ENCODE measurements at regions not wholly inside any gene's neighbourhood (a gene's known extent, or its start where the extent isn't known, plus 50 kb on each side); places are given as distances from the start of the nearest gene placed in this dataset.
"Not testable (repeated sequence)": the region's sequence is repeated elsewhere in the genome, so short reads cannot be mapped to it uniquely, and the experiment has no call there.

GRCh38 chr4:164512124-164512523, 241.8 kb upstream of the SMIM31 start:
- no peak for DNase-seq

DNA sequence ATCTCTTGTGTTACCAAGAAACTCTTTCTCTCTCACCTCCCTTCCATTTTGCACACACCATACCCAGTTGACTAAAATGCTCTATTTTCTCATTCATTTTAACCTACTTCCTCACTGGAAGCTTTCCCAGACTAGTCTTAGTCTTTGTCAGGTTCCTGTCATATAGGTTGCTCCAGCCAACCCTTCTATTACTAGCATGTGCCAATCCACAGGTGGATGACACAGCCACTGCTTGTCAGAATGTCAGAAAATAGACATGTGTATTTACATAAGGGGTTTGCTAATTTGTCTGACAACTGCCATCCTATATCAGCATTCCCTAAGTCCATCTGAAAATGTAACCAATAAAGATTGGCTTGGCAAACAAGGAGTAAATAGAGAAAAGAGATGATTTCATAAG, 239.2 kb upstream of the SMIM31 start:
- DNase-seq = no peak

- DNase-seq = no peak
Measured at GRCh38 chr4:164524789-164525188, 229.1 kb upstream of the SMIM31 start.

GRCh38 chr4:164526933-164527583, 226.9 kb upstream of the SMIM31 start:
- peak; percentile 12 for DNase-seq

DNA sequence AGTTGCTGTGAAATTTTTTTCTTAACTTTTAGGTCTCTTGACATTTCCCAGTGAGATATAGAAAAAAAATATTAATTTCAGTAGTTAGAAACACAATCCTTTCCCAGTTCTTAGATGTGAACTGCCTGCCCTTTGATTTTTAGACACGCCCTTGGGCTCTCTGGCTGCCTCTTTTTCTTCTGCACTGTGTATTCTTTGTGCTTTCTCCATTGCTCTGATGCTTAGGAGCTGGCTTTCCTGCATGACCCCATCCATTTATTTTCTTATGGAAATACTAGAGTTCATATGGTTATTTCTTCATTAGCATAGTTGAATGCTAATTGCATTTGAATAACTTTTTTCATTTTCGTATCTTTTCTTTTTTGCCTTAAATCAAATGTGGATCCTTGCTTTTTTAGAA, 224.9 kb upstream of the SMIM31 start:
- no peak for DNase-seq

- no peak for DNase-seq
Measured at GRCh38 chr4:164529486-164529885, 224.4 kb upstream of the SMIM31 start.

DNA sequence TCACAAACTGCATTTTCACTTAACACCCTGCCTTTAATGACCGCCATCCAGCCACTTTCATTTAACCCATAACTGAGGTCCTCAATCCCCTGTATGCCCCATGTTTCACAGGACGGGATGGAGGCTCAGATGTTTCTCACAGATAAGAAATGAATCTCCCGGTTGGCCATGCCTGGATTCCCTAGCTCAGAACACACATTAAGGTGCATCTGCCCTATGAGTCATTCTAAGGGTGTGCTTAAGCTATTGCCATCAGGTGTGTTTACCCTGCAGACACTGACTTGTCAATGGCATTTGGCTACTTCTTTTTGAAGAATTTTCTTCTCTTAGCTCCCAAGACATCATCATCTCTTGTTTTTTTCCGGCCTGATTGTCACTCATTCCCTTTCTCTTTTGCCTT, 222.6 kb upstream of the SMIM31 start:
- no peak for DNase-seq

GRCh38 chr4:164536814-164537213, 217.1 kb upstream of the SMIM31 start:
- DNase-seq = peak; percentile 28

DNA sequence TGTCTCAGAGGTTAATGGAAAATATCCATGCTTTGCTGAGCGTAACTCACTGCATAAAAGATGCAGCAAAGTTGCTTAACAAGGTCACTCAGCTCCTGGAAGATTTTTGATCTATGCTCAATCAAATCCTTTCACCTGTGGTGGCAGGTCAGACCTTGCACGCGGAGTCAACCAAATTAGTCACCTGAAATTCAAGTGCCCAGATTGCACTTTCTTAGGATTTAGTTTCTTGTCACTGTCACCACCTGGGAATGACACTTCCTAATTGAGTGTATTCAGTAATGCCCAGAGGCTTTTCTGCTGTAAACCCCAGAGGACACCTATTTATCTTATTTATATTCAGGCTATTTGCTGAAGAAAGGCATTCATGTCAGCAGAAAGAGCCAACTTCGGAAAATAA, 215.8 kb upstream of the SMIM31 start:
- DNase-seq = no peak

- no peak for DNase-seq
Measured at GRCh38 chr4:164540987-164541386, 212.9 kb upstream of the SMIM31 start.

DNA sequence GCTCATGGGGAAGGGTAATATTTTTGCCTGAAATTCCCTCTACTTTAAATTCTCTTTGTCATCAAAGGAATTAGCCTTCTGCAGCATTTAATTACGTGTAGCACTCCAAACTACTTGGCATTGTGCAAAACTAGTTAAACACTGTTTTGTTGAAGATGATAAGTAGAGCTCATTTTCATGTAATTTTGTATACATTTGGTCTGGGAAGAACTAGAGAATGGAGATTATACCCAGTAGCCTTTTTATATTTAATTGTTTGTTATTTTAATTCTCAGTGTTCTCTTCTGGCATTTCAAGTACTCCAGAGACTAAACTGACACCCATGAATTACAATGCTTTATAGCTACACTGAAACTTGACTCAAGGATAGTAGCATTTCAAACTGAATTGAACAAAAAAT, 211.5 kb upstream of the SMIM31 start:
- no peak for DNase-seq

DNA sequence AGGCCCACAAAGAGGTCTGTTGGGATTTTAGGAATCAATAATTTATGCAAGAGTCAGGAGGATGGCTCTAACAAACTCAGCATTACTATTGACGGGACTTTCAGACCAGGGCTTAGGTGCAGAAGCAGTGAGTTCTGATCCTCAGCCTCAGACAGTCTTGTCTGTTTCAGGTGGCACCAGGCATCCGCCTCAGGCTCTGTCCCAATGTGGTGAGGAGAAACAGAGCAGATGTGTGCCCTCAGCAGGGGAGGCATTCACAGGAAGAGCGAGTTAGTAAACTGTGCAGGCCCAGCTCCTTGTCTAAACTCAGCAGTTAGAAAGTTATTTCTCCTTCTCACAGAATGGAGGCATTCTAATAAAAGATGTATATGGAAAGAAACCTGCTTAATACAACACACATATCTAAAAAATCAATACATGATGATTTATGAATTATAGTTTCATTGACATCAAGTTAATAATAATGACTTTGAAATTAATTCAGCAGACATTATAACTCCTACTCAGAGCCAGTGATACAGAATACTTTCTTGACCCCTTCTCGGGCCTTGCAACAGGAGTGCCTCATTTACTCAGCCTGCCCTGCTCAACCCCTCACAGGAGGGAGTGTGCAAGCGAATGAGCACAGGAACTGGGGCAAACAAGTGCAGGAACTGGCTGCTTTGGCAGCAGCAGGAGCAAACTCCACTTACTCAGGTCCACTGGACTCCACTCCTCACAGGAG, 202.8 kb upstream of the SMIM31 start:
- no peak for DNase-seq

- DNase-seq = no peak
Measured at GRCh38 chr4:164551713-164552040, 202.3 kb upstream of the SMIM31 start.

DNA sequence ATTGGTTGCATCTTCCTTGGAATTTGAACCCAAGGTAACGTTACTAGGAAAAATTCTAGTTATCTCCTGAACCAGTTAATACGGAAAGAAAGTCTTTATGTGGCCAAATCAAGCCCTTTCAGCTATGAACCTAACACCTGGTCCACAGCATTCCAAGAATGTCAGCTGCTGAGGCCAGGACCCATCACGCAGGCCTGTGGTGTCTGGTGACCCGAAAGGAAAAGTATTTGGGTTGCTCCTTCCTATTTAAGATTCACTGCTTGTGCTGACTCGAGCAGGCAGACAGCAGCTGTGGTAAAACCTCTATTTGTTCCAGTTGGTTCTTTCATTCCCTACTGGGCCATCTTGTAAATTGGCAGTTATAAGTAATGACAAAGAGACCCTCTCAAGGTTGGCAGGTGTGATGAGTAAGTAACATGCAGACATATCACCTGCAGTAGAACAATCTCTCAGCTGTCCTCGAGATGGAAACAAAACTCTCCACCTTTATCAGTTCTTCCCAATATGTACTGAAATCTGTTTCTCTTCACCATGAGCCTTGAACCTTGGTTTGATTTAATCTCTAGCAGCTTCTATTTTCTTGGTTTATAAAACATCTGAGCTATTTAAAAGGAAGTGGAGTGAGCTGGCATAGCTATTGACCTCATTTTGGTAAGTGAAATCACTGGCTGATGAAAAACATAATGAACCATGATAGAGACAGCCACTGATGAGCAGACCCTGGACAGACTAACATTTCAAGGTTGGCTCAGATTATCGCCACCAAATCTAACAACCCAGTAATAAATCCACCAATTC, 182.1 kb upstream of the SMIM31 start:
- no peak for DNase-seq

DNA sequence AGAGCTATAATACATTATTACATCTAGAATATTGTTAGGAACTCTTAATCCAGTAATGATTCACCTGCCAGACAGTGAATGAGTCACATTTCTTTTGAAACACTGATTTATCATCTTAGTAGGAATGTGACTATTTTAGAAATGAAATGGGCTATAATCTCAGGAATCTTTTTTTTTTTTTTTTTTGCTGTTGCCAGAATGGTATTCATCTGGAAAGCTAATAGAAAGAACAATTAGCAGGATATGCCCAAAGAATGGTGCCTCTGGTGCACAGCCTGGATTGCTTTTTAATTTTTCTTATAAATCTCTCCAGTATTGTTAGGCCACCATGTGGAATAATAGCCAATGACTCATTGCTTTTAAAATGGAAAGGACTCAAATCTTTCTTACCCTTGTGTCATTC, 181.1 kb upstream of the SMIM31 start:
- no peak for DNase-seq

DNA sequence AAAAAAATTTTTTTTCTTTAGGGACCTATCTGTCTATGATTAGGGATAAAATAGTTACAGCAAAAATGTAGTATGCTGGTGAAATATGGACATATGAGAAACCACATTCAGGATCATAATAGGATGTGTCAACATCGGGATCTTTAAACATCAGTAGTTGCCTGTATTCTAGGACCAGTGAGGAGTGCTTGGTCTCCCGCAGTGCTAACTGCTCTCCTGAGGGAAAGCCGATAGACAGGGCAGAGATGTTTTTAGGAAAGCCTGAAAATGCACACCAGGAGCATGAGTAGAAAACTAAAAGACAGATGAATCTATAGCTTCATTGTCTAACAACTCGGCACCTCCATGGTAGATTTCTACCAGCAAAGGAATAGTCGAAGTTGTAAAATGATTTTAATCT, 178.1 kb upstream of the SMIM31 start:
- DNase-seq = no peak

DNA sequence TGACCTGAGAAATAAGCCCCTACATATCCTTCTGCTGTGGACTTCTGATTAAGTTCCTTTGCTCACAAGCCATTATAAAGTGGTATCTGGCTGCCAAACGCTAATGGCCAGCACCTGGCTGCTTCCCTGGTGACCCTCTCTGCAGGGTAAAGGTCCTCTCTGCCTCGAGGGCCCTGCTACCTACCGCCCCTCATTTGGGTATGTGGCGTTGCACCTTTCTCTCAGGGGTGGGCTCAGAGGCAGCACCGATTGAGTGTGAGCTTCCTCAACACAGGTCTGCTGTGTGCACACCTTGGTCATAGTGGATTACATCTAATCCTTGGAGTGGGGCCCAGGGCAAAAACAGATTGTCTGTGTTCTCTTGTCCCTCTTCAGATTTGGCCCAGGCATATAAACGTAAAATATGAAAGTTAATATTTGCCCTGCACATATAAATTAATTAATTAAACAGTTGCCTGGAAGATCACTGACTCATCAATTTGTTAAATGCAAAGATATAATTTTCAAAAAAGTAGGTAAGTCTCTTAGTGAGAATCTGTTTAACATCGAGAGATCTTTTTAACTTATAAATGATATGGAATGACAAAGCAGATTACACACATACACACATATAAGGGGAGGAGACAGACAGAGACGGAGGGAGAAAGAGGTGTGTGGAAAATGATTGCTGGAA, 174.5 kb upstream of the SMIM31 start:
- DNase-seq = no peak

- no peak for DNase-seq
Measured at GRCh38 chr4:164591666-164592065, 162.3 kb upstream of the SMIM31 start.

- DNase-seq = no peak
Measured at GRCh38 chr4:164595751-164596150, 158.2 kb upstream of the SMIM31 start.

DNA sequence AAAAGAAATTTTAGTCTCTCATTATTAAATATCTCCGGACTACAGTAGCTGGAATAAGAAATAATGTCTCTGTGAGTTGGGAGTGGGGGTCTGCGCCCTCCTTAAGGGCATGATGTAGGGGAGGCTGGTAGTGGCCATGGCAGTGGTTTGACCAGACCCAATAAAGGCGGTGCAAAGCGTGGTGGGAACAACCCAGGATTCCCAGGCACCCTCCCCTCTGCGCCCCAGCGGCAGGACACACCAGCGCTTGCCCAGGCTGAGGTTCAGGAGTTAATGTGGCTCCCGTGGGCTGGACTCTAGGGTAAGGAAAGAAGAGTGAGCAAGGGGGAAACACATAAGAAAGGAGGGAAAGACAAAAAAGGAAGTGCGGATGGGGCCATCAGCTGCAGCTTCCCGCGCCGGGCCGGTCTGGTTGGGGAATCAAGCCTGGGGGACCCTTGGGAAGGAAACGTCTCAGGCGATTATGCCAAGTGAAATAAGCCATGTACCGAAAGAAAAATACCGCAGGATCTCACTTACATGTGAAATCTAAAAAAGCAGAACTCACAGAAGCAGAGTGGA, 157.5 kb upstream of the SMIM31 start:
- DNase-seq = no peak

DNA sequence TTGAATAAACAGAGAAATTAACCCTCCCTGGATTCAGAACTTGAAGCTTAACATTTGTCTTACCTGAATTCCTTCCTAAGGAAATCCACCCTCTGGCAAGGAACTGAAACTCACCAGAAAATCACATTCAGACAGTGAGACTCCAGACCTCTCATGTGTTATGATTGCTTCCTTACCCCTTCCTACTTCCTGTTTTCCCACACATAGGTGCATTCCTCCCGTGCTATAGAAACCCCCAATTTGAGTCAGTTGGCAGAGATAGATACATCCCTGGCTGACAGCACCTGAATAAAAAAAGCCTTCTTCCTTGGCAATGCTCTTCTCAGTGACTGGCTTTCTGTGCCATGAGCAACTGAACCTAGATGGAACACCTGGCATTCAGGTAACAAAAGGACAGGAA, 157.0 kb upstream of the SMIM31 start:
- DNase-seq = no peak

GRCh38 chr4:164601653-164602052, 152.3 kb upstream of the SMIM31 start:
- DNase-seq = no peak

GRCh38 chr4:164605791-164606190, 148.1 kb upstream of the SMIM31 start:
- DNase-seq = not testable (repeated sequence)

All from tongue (tissue), 1 donor.